ENCODE measurements at regions not wholly inside any gene's neighbourhood (a gene's known extent, or its start where the extent isn't known, plus 50 kb on each side); places are given as distances from the start of the nearest gene placed in this dataset.

DNA sequence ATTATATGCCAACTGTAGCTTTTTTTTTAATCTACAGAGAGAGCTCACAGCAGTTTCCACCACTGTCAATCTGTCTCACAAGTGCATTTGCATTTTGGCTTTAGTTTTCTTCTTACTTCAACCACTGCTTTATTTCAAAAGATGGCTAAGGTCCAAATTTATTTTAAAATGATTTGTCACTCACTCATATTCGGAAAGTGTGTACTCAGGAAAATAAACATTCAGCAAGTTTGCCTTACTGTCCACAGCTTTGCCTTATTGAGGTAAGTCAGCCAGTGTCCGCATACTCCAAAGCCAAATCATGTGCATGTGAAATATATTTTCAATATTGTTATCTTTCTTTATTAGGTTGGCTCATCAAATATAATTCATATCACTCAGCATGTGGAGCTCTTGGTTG is 240.7 kb upstream of the ARHGEF26 start:
- TF ChIP-seq, protein P1, sequence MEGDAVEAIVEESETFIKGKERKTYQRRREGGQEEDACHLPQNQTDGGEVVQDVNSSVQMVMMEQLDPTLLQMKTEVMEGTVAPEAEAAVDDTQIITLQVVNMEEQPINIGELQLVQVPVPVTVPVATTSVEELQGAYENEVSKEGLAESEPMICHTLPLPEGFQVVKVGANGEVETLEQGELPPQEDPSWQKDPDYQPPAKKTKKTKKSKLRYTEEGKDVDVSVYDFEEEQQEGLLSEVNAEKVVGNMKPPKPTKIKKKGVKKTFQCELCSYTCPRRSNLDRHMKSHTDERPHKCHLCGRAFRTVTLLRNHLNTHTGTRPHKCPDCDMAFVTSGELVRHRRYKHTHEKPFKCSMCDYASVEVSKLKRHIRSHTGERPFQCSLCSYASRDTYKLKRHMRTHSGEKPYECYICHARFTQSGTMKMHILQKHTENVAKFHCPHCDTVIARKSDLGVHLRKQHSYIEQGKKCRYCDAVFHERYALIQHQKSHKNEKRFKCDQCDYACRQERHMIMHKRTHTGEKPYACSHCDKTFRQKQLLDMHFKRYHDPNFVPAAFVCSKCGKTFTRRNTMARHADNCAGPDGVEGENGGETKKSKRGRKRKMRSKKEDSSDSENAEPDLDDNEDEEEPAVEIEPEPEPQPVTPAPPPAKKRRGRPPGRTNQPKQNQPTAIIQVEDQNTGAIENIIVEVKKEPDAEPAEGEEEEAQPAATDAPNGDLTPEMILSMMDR (IDR thresholded peaks at IDR 0.05; ENCODE audit: low read depth, low read length, poor library complexity, severe bottlenecking) = no peak
- no peak for TF ChIP-seq EZH2phosphoT487 (IDR thresholded peaks at IDR 0.05; ENCODE audit: borderline replicate concordance, low read length)
